A204.1 (cell line): ENCODE measurements at regions not wholly inside any gene's neighbourhood (a gene's known extent, or its start where the extent isn't known, plus 50 kb on each side); places are given as distances from the start of the nearest gene placed in this dataset.

Source experiments
- FAIRE-seq: peaks from 2 replicates; lab custom pipeline; 2012; peaks lifted over from hg19 to GRCh38; lab: Jason Lieb, UNC

- no peak for FAIRE-seq
Measured at GRCh38 chr7:98679741-98680140, 62.7 kb downstream of the NPTX2 start.

GRCh38 chr7:98681511-98681910 lies 64.4 kb downstream of the NPTX2 start:
- no peak for FAIRE-seq

GRCh38 chr7:98681951-98682350 lies 64.9 kb downstream of the NPTX2 start:
- FAIRE-seq, result no peak

- no peak for FAIRE-seq
Measured at GRCh38 chr7:98683514-98683913, 66.4 kb downstream of the NPTX2 start.

GRCh38 chr7:98685541-98685940 lies 68.5 kb downstream of the NPTX2 start:
- FAIRE-seq, result no peak

GRCh38 chr7:98686466-98687080 lies 69.5 kb downstream of the NPTX2 start:
- FAIRE-seq, result peak; percentile 25

GRCh38 chr7:98687111-98687751 lies 70.1 kb downstream of the NPTX2 start:
- no peak for FAIRE-seq

GRCh38 chr7:98691619-98692018 lies 74.5 kb downstream of the NPTX2 start:
- no peak for FAIRE-seq

GRCh38 chr7:98697083-98697482 lies 80.0 kb downstream of the NPTX2 start:
- no peak for FAIRE-seq

GRCh38 chr7:98697485-98698240 lies 80.6 kb downstream of the NPTX2 start:
- FAIRE-seq, result no peak

GRCh38 chr7:98698976-98699375 lies 81.9 kb downstream of the NPTX2 start:
- FAIRE-seq, result no peak

- no peak for FAIRE-seq
Measured at GRCh38 chr7:98700533-98700932, 83.4 kb downstream of the NPTX2 start.

GRCh38 chr7:98701372-98701771 lies 84.3 kb downstream of the NPTX2 start:
- FAIRE-seq, result no peak

- no peak for FAIRE-seq
Measured at GRCh38 chr7:98702021-98702420, 84.9 kb downstream of the NPTX2 start.

GRCh38 chr7:98703916-98704315 lies 86.8 kb downstream of the NPTX2 start:
- FAIRE-seq, result no peak

GRCh38 chr7:98705626-98706025 lies 88.5 kb downstream of the NPTX2 start:
- FAIRE-seq, result no peak

GRCh38 chr7:98707076-98707475 lies 90.0 kb downstream of the NPTX2 start:
- no peak for FAIRE-seq

GRCh38 chr7:98711945-98712344 lies 94.9 kb downstream of the NPTX2 start:
- no peak for FAIRE-seq

GRCh38 chr7:98713165-98713810 lies 96.2 kb downstream of the NPTX2 start:
- no peak for FAIRE-seq

GRCh38 chr7:98719396-98719795 lies 102.3 kb downstream of the NPTX2 start:
- no peak for FAIRE-seq

- no peak for FAIRE-seq
Measured at GRCh38 chr7:98722402-98722801, 105.3 kb downstream of the NPTX2 start.

- FAIRE-seq, result no peak
Measured at GRCh38 chr7:98724591-98724990, 107.5 kb downstream of the NPTX2 start.

- FAIRE-seq, result no peak
Measured at GRCh38 chr7:98727146-98727709, 110.1 kb downstream of the NPTX2 start.
